ENCODE measurements at regions not wholly inside any gene's neighbourhood (a gene's known extent, or its start where the extent isn't known, plus 50 kb on each side); places are given as distances from the start of the nearest gene placed in this dataset.

DNA sequence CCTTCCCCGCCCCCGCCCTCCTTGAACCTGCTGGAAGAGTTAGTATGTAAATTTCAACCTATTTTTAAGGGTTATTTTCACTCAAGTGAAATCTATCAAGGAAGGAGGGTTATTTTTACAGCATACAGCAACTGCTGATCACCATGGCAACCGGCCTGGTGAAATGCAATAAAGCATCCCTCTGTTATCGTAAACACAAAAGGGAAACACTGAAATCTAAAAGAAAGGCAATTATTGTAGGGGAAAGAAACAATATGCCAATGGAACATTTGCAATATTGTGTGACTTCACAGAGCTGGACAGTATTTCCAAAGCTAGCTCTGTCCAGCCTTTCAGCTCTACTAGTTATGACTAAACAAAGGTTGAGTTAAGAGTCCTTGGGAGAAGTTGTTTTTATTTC is 588.3 kb upstream of the PBX1 start:
- H3K27ac ChIP-seq (ENCODE audit: low read length) = peak overlapping the region; percentile 79
- H3K9me3 ChIP-seq (ENCODE audit: low read length) = no peaks in the 10 kb centered on the region
- no peaks in the 10 kb centered on the region for H3K79me2 ChIP-seq (replicated peaks; ENCODE audit: insufficient read depth, low read length)
- no peaks in the 10 kb centered on the region for H3K27me3 ChIP-seq (ENCODE audit: insufficient read depth, low read depth, low read length)
- no peaks in the 10 kb centered on the region for H4K20me1 ChIP-seq (ENCODE audit: insufficient read depth)
- H3F3A ChIP-seq (ENCODE audit: insufficient read depth, low read length, poor library complexity, severe bottlenecking) = peaks cover 3% of the 10 kb centered on the region
- H3K36me3 ChIP-seq (ENCODE audit: insufficient read depth, low read length) = no peaks in the 10 kb centered on the region
- no peaks in the 10 kb centered on the region for H3K9me2 ChIP-seq (ENCODE audit: insufficient read depth, low read length)
- TF ChIP-seq SMC3 (conservative IDR thresholded peaks at IDR 0.05; ENCODE audit: poor library complexity) (peak; percentile 25), EZH2 (IDR thresholded peaks at IDR 0.05; ENCODE audit: borderline replicate concordance, insufficient read depth, low read length, poor library complexity, severe bottlenecking) (no peak), RAD21 (conservative IDR thresholded peaks at IDR 0.05) (peak; percentile 34), EP300 (conservative IDR thresholded peaks at IDR 0.05; ENCODE audit: poor library complexity, severe bottlenecking) (peak; percentile 79)
- TF ChIP-seq, protein P1, sequence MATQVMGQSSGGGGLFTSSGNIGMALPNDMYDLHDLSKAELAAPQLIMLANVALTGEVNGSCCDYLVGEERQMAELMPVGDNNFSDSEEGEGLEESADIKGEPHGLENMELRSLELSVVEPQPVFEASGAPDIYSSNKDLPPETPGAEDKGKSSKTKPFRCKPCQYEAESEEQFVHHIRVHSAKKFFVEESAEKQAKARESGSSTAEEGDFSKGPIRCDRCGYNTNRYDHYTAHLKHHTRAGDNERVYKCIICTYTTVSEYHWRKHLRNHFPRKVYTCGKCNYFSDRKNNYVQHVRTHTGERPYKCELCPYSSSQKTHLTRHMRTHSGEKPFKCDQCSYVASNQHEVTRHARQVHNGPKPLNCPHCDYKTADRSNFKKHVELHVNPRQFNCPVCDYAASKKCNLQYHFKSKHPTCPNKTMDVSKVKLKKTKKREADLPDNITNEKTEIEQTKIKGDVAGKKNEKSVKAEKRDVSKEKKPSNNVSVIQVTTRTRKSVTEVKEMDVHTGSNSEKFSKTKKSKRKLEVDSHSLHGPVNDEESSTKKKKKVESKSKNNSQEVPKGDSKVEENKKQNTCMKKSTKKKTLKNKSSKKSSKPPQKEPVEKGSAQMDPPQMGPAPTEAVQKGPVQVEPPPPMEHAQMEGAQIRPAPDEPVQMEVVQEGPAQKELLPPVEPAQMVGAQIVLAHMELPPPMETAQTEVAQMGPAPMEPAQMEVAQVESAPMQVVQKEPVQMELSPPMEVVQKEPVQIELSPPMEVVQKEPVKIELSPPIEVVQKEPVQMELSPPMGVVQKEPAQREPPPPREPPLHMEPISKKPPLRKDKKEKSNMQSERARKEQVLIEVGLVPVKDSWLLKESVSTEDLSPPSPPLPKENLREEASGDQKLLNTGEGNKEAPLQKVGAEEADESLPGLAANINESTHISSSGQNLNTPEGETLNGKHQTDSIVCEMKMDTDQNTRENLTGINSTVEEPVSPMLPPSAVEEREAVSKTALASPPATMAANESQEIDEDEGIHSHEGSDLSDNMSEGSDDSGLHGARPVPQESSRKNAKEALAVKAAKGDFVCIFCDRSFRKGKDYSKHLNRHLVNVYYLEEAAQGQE (IDR thresholded peaks at IDR 0.05; ENCODE audit: borderline replicate concordance) = no peak
- peak overlapping the region; percentile 80 for H3K4me2 ChIP-seq (ENCODE audit: low read length)
- peak overlapping the region; percentile 26 for H3K4me3 ChIP-seq (ENCODE audit: low read length)
- peak overlapping the region; percentile 28 for H3K9ac ChIP-seq (ENCODE audit: low read length)
- H2AFZ ChIP-seq (ENCODE audit: low read depth, low read length) = no peak overlapping the region

DNA sequence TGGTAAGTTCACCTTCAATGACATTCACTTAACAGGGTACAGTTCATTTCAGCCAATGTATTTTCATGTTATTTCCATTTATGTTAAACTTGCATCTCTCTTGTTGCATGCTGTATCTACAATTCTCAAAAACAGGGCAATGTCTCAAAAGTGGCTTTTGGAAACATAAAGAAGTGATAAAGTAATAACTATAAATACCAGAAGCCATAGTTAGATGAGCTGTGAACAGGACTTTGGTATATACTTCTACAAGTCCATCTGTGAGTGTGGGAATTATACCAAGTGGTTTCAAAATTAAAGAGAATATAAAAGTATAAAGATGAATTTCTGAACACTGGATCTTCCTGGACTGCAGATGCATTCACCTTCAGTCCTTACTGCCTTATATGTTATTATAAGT is 585.4 kb upstream of the PBX1 start:
- Histone ChIP-seq H3K27ac (ENCODE audit: low read length) (no peak overlapping the region), H3K27me3 (ENCODE audit: insufficient read depth, low read depth, low read length) (no peaks in the 10 kb centered on the region), H3K9me3 (ENCODE audit: low read length) (no peaks in the 10 kb centered on the region), H3K9me2 (ENCODE audit: insufficient read depth, low read length) (no peaks in the 10 kb centered on the region), H3K36me3 (ENCODE audit: insufficient read depth, low read length) (no peaks in the 10 kb centered on the region), H3K4me2 (ENCODE audit: low read length) (no peak overlapping the region), H4K20me1 (ENCODE audit: insufficient read depth) (no peaks in the 10 kb centered on the region), H3K9ac (ENCODE audit: low read length) (no peak overlapping the region), H3F3A (ENCODE audit: insufficient read depth, low read length, poor library complexity, severe bottlenecking) (peaks cover 3% of the 10 kb centered on the region), H3K4me3 (ENCODE audit: low read length) (no peak overlapping the region), H2AFZ (ENCODE audit: low read depth, low read length) (no peak overlapping the region), H3K79me2 (replicated peaks; ENCODE audit: insufficient read depth, low read length) (no peaks in the 10 kb centered on the region)
- TF ChIP-seq, protein P2, sequence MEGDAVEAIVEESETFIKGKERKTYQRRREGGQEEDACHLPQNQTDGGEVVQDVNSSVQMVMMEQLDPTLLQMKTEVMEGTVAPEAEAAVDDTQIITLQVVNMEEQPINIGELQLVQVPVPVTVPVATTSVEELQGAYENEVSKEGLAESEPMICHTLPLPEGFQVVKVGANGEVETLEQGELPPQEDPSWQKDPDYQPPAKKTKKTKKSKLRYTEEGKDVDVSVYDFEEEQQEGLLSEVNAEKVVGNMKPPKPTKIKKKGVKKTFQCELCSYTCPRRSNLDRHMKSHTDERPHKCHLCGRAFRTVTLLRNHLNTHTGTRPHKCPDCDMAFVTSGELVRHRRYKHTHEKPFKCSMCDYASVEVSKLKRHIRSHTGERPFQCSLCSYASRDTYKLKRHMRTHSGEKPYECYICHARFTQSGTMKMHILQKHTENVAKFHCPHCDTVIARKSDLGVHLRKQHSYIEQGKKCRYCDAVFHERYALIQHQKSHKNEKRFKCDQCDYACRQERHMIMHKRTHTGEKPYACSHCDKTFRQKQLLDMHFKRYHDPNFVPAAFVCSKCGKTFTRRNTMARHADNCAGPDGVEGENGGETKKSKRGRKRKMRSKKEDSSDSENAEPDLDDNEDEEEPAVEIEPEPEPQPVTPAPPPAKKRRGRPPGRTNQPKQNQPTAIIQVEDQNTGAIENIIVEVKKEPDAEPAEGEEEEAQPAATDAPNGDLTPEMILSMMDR (IDR thresholded peaks at IDR 0.05; ENCODE audit: poor library complexity, severe bottlenecking) = no peak
- TF ChIP-seq RAD21 (conservative IDR thresholded peaks at IDR 0.05) (no peak), TAF1 (IDR thresholded peaks at IDR 0.05; ENCODE audit: low read depth) (no peak), SMC3 (conservative IDR thresholded peaks at IDR 0.05; ENCODE audit: poor library complexity) (no peak), MXI1 (conservative IDR thresholded peaks at IDR 0.05; ENCODE audit: poor library complexity, severe bottlenecking) (no peak), EP300 (conservative IDR thresholded peaks at IDR 0.05; ENCODE audit: poor library complexity, severe bottlenecking) (no peak), POLR2AphosphoS5 (IDR thresholded peaks at IDR 0.05) (no peak), EZH2 (IDR thresholded peaks at IDR 0.05; ENCODE audit: borderline replicate concordance, insufficient read depth, low read length, poor library complexity, severe bottlenecking) (no peak)
- TF ChIP-seq, protein P1 (IDR thresholded peaks at IDR 0.05; ENCODE audit: borderline replicate concordance) = no peak

All from neural cell (in vitro differentiated cells).